ENCODE measurements at regions not wholly inside any gene's neighbourhood (a gene's known extent, or its start where the extent isn't known, plus 50 kb on each side); places are given as distances from the start of the nearest gene placed in this dataset.

- TF ChIP-seq ZNF501 (tag by site-specific recombination; IDR thresholded peaks at IDR 0.05) = no peak
- TF ChIP-seq, protein P1, sequence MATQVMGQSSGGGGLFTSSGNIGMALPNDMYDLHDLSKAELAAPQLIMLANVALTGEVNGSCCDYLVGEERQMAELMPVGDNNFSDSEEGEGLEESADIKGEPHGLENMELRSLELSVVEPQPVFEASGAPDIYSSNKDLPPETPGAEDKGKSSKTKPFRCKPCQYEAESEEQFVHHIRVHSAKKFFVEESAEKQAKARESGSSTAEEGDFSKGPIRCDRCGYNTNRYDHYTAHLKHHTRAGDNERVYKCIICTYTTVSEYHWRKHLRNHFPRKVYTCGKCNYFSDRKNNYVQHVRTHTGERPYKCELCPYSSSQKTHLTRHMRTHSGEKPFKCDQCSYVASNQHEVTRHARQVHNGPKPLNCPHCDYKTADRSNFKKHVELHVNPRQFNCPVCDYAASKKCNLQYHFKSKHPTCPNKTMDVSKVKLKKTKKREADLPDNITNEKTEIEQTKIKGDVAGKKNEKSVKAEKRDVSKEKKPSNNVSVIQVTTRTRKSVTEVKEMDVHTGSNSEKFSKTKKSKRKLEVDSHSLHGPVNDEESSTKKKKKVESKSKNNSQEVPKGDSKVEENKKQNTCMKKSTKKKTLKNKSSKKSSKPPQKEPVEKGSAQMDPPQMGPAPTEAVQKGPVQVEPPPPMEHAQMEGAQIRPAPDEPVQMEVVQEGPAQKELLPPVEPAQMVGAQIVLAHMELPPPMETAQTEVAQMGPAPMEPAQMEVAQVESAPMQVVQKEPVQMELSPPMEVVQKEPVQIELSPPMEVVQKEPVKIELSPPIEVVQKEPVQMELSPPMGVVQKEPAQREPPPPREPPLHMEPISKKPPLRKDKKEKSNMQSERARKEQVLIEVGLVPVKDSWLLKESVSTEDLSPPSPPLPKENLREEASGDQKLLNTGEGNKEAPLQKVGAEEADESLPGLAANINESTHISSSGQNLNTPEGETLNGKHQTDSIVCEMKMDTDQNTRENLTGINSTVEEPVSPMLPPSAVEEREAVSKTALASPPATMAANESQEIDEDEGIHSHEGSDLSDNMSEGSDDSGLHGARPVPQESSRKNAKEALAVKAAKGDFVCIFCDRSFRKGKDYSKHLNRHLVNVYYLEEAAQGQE (tag by site-specific recombination; IDR thresholded peaks at IDR 0.05) = no peak
- peak; percentile 58 for TF ChIP-seq SCRT2 (tag by site-specific recombination; IDR thresholded peaks at IDR 0.05)
- TF ChIP-seq ZNF513 (tag by site-specific recombination; IDR thresholded peaks at IDR 0.05) = no peak
- no peak for TF ChIP-seq ZNF423 (tag by site-specific recombination; IDR thresholded peaks at IDR 0.05)
- TF ChIP-seq ZNF514 (tag by site-specific recombination; IDR thresholded peaks at IDR 0.05) = no peak
- no peak for TF ChIP-seq ZNF621 (tag by site-specific recombination; IDR thresholded peaks at IDR 0.05)
- TF ChIP-seq PRDM10 (tag by site-specific recombination; IDR thresholded peaks at IDR 0.05) = no peak
- peak; percentile 52; the same call in 1 of the 2 replicates for TF ChIP-seq SCRT1 (tag by site-specific recombination; IDR thresholded peaks at IDR 0.05; ENCODE audit: borderline replicate concordance)
- CTCF ChIA-PET = interaction anchor here (0.6 kb wide), 2 partner anchors 90 to 656 kb away, joined by 3 read pairs; no protein-coding TSS in a partner anchor
- no peak overlapping the region for H3K27ac ChIP-seq (ENCODE audit: extremely low read depth, low read depth, low read length)
- H3K36me3 ChIP-seq (ENCODE audit: control insufficient read depth in 2 of 2, insufficient read depth in 1 of 2, low read length in 2 of 2) = no peaks in the 10 kb centered on the region
- H3K4me1 ChIP-seq (ENCODE audit: control insufficient read depth, insufficient read depth, low read length) = no peaks in the 10 kb centered on the region
- no peak overlapping the region for H3K4me3 ChIP-seq (ENCODE audit: low read depth, low read length)
- POLR2A ChIA-PET = interaction anchor here (1.8 kb wide), 1 partner anchor 9 kb away, joined by 5 read pairs; no protein-coding TSS in a partner anchor
- no peaks in the 10 kb centered on the region for H3K9me3 ChIP-seq (ENCODE audit: control insufficient read depth, insufficient read depth, low read depth, low read length)
Measured at GRCh38 chr1:234763910-234764309, 153.9 kb upstream of the IRF2BP2 start.

DNA sequence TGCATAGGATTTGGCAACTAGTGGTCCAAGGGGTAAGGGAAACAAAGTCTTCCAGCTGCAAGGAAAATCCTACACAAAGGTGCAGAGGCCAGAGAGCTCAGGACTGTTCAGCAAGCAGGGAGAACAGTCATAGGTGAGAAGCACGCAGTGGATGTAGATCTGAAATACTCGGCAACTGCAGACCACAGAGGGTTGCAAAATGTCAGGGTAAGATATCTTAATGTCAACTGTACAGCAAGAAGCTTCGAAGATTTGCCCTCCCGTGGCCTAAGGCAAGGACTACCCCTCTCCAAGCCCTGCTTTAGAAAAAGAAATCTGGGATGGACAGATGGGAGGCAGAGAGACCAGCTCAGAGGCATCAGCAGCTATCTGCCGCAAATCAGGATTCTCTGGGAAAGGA, 153.4 kb upstream of the IRF2BP2 start:
- ChIA-PET POLR2A (interaction anchor here (1.8 kb wide), 1 partner anchor 8 kb away, joined by 5 read pairs; no protein-coding TSS in a partner anchor), CTCF (interaction anchor here (0.6 kb wide), 1 partner anchor 90 kb away, joined by 3 read pairs; no protein-coding TSS in a partner anchor)
- no peaks in the 10 kb centered on the region for H3K4me1 ChIP-seq (ENCODE audit: control insufficient read depth, insufficient read depth, low read length)
- H3K4me3 ChIP-seq (ENCODE audit: low read depth, low read length) = no peak overlapping the region
- no peaks in the 10 kb centered on the region for H3K36me3 ChIP-seq (ENCODE audit: control insufficient read depth in 2 of 2, insufficient read depth in 1 of 2, low read length in 2 of 2)
- no peak overlapping the region for H3K27ac ChIP-seq (ENCODE audit: extremely low read depth, low read depth, low read length)
- no peaks in the 10 kb centered on the region for H3K9me3 ChIP-seq (ENCODE audit: control insufficient read depth, insufficient read depth, low read depth, low read length)
- TF ChIP-seq SCRT1 (tag by site-specific recombination; IDR thresholded peaks at IDR 0.05; ENCODE audit: borderline replicate concordance) (no peak), ZNF792 (tag by site-specific recombination; IDR thresholded peaks at IDR 0.05) (no peak), ZNF473 (tag by site-specific recombination; IDR thresholded peaks at IDR 0.05) (no peak), ZNF530 (tag by site-specific recombination; IDR thresholded peaks at IDR 0.05; ENCODE audit: low read depth) (no peak), ZBTB48 (tag by site-specific recombination; IDR thresholded peaks at IDR 0.05) (no peak), SP7 (tag by site-specific recombination; IDR thresholded peaks at IDR 0.05) (no peak), FEZF1 (tag by site-specific recombination; IDR thresholded peaks at IDR 0.05) (no peak), SP3 (tag by site-specific recombination; IDR thresholded peaks at IDR 0.05) (no peak), ZNF677 (tag by site-specific recombination; IDR thresholded peaks at IDR 0.05) (no peak), ZSCAN16 (tag by site-specific recombination; IDR thresholded peaks at IDR 0.05) (no peak), RBAK (tag by site-specific recombination; IDR thresholded peaks at IDR 0.05) (no peak), ZNF623 (tag by site-specific recombination; IDR thresholded peaks at IDR 0.05) (no peak)
- TF ChIP-seq, protein P2, sequence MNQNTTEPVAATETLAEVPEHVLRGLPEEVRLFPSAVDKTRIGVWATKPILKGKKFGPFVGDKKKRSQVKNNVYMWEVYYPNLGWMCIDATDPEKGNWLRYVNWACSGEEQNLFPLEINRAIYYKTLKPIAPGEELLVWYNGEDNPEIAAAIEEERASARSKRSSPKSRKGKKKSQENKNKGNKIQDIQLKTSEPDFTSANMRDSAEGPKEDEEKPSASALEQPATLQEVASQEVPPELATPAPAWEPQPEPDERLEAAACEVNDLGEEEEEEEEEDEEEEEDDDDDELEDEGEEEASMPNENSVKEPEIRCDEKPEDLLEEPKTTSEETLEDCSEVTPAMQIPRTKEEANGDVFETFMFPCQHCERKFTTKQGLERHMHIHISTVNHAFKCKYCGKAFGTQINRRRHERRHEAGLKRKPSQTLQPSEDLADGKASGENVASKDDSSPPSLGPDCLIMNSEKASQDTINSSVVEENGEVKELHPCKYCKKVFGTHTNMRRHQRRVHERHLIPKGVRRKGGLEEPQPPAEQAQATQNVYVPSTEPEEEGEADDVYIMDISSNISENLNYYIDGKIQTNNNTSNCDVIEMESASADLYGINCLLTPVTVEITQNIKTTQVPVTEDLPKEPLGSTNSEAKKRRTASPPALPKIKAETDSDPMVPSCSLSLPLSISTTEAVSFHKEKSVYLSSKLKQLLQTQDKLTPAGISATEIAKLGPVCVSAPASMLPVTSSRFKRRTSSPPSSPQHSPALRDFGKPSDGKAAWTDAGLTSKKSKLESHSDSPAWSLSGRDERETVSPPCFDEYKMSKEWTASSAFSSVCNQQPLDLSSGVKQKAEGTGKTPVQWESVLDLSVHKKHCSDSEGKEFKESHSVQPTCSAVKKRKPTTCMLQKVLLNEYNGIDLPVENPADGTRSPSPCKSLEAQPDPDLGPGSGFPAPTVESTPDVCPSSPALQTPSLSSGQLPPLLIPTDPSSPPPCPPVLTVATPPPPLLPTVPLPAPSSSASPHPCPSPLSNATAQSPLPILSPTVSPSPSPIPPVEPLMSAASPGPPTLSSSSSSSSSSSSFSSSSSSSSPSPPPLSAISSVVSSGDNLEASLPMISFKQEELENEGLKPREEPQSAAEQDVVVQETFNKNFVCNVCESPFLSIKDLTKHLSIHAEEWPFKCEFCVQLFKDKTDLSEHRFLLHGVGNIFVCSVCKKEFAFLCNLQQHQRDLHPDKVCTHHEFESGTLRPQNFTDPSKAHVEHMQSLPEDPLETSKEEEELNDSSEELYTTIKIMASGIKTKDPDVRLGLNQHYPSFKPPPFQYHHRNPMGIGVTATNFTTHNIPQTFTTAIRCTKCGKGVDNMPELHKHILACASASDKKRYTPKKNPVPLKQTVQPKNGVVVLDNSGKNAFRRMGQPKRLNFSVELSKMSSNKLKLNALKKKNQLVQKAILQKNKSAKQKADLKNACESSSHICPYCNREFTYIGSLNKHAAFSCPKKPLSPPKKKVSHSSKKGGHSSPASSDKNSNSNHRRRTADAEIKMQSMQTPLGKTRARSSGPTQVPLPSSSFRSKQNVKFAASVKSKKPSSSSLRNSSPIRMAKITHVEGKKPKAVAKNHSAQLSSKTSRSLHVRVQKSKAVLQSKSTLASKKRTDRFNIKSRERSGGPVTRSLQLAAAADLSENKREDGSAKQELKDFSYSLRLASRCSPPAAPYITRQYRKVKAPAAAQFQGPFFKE (tag by site-specific recombination; IDR thresholded peaks at IDR 0.05; ENCODE audit: borderline replicate concordance) = no peak

Data from HEK293 (cell line).